ENCODE measurements at regions not wholly inside any gene's neighbourhood (a gene's known extent, or its start where the extent isn't known, plus 50 kb on each side); places are given as distances from the start of the nearest gene placed in this dataset.

DNA sequence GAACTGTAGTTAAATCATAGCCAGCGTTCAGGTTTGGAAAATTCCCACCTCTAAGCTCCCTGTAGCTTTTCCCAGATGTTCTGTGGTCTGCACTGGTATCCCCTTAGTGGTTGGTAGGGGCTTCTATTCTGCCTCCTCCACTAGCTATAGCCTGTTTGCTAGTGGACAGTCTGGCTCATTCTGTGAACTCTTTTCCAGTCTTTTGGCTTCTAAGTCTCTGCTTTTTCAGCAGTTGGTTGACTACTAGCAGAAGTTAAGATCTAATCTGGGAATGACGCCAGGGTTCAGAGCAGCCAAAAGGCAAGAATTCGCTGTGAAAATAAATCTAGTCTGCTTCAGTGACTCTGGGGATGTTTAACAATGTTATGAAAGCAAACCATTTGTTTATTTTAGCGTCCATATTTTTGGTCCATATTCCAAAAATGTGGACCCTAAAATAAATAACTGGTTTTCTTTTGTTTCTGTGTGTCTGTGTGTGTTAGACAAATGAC lies 73.7 kb upstream of the WDR72 start:
- Histone ChIP-seq H3K9me3 (no peaks in the 10 kb centered on the region), H3K27ac (no peak overlapping the region), H3K36me3 (no peaks in the 10 kb centered on the region), H3K4me1 (peaks cover 0 to 10% of the 10 kb centered on the region in 2 donors), H3K27me3 (no peaks in the 10 kb centered on the region), H3K4me3 (no peak overlapping the region)
- no peak for DNase-seq (ENCODE audit: low spot score)
- TF ChIP-seq, protein P1, sequence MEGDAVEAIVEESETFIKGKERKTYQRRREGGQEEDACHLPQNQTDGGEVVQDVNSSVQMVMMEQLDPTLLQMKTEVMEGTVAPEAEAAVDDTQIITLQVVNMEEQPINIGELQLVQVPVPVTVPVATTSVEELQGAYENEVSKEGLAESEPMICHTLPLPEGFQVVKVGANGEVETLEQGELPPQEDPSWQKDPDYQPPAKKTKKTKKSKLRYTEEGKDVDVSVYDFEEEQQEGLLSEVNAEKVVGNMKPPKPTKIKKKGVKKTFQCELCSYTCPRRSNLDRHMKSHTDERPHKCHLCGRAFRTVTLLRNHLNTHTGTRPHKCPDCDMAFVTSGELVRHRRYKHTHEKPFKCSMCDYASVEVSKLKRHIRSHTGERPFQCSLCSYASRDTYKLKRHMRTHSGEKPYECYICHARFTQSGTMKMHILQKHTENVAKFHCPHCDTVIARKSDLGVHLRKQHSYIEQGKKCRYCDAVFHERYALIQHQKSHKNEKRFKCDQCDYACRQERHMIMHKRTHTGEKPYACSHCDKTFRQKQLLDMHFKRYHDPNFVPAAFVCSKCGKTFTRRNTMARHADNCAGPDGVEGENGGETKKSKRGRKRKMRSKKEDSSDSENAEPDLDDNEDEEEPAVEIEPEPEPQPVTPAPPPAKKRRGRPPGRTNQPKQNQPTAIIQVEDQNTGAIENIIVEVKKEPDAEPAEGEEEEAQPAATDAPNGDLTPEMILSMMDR (IDR thresholded peaks at IDR 0.05): no peak

DNA sequence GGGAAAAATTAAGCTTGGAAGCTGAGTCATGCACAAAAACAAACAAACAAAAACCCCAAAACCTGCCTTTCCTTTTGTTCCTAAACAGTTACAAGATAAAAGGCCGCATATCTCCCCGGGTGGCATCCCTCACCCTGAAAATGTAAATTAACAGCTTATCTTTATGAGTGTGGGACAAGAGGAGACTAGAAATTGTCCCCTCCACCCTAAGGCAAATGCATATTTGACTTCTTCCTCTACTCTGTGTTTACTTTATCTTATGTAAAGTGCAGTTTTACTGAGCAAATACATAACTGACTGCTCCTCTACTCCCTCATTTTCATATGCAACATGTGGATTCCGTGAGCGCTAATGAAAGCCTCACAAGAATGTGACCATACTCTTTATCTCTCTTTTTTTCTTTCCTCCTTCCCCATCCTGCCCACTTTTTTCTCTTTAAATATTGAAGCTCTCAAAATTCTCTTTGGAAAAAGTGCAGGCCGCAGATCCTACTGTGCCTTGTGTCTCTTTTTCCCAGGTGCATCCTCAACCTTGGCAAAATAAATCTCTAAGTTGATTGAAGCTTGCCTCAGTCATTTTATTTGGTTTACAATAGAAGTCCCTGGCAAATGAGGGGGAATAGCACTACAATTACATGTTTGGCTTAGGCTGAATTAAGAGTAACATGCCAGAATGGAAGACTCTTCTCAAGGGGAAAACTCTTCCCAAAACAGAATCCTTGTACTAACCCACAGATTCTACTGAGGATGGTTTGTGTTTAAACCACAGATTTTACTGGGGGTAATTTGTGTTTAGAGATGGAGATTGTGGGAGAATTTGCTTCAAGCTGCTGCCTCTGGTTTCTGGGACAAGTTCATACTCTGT lies 72.7 kb upstream of the WDR72 start:
- H3K36me3 ChIP-seq: no peaks in the 10 kb centered on the region
- no peaks in the 10 kb centered on the region for H3K9me3 ChIP-seq
- TF ChIP-seq, protein P1 (IDR thresholded peaks at IDR 0.05): no peak
- no peak for DNase-seq (ENCODE audit: low spot score)
- H3K4me1 ChIP-seq: peaks cover 0 to 10% of the 10 kb centered on the region in 2 donors
- H3K27me3 ChIP-seq: no peaks in the 10 kb centered on the region
- no peak overlapping the region for H3K27ac ChIP-seq
- no peak overlapping the region for H3K4me3 ChIP-seq

DNA sequence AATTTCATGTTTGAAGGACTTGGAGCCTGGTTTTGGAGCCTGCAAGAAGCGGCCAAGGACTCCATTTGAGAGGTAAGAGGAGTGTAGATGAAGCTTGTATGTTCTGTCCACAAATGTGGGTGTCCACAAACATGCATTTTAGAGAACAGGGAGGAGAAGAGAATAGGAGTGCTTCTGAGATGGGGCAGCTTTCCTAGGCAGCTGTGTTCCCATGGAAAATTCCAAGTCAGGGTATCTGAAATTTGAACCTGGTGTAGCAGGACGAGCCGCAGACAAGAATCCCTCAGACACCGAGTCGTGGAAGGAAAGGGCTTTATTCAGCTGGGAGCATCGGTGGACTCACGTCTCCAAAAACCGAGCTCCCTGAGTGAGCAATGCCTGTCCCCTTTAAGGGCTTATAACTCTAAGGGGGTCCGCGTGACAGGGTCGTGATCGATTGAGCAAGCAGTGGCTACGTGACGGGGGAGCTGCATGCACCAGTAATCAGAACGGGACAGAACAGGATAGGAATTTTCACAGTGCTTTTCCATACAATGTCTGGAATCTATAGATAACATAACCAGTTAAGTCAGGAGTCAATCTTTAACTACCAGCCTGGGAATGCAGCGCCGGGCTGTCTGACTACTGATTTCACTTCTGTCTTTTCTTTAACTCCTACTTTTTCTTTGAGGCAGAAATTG lies 71.4 kb upstream of the WDR72 start:
- Histone ChIP-seq H3K9me3 (no peaks in the 10 kb centered on the region), H3K4me3 (no peak overlapping the region), H3K27ac (no peak overlapping the region), H3K27me3 (no peaks in the 10 kb centered on the region), H3K4me1 (peaks cover 0 to 10% of the 10 kb centered on the region in 2 donors), H3K36me3 (no peaks in the 10 kb centered on the region)
- TF ChIP-seq, protein P1 (IDR thresholded peaks at IDR 0.05): no peak
- no peak for DNase-seq (ENCODE audit: low spot score)

DNA sequence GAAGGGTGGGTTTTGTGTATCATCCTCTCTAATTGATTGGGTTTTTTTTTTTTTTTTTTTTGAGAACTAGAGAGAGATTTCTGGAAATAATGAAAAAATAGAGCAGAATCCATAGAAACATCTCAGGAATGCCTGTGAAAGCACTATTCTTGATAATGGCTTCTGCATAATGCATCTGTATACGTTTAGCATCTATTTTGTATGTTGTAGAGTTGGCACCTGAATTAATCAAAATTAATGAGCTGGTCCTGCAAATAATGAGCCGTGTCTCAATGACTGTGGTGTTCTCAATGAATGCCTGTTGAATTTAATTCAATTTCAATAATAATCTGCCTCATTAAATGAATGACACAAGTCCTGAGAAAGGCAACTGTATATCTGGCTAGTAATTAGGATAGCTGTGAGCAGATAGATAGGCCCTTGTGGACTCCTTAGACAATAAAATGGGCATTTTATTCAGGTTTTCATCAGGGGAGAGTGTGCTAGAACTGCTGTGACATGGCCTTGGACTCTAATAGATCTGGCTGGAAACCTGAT lies 70.5 kb upstream of the WDR72 start:
- H3K4me3 ChIP-seq: no peak overlapping the region
- no peaks in the 10 kb centered on the region for H3K36me3 ChIP-seq
- TF ChIP-seq, protein P1 (IDR thresholded peaks at IDR 0.05): no peak
- H3K9me3 ChIP-seq: no peaks in the 10 kb centered on the region
- H3K4me1 ChIP-seq: peaks cover 0 to 10% of the 10 kb centered on the region in 2 donors
- DNase-seq (ENCODE audit: low spot score): no peak
- no peak overlapping the region for H3K27ac ChIP-seq
- no peaks in the 10 kb centered on the region for H3K27me3 ChIP-seq

DNA sequence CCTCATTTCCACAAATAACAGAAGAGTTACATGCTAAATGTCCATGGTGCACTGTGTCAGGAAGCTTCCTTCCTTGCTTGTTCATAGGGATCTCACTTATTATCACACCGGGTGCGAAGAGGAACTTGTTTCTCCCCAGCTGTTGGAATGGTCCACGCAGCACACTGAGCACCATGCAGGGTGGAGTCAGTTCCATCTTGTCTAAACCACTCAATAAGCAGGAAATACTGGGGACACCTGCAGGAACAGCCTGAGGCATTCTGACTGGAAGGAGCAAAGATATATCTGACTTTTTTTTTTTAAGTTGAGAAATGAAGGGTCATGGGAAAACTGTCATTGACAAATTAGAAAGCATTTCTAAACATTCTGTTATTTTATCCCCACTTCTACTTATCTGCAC lies 70.0 kb upstream of the WDR72 start:
- Histone ChIP-seq H3K27ac (no peak overlapping the region), H3K27me3 (no peaks in the 10 kb centered on the region), H3K36me3 (no peaks in the 10 kb centered on the region), H3K9me3 (no peaks in the 10 kb centered on the region), H3K4me1 (peaks cover 0 to 10% of the 10 kb centered on the region in 2 donors), H3K4me3 (no peak overlapping the region)
- TF ChIP-seq, protein P1 (IDR thresholded peaks at IDR 0.05): no peak
- no peak for DNase-seq (ENCODE audit: low spot score)

Measured in right atrium auricular region (tissue), 2 donors.